ENCODE measurements at regions not wholly inside any gene's neighbourhood (a gene's known extent, or its start where the extent isn't known, plus 50 kb on each side); places are given as distances from the start of the nearest gene placed in this dataset.

- H3K4me1 ChIP-seq (ENCODE audit: control insufficient read depth, insufficient read depth, low read length), result no peaks in the 10 kb centered on the region
- no peak overlapping the region for H3K4me3 ChIP-seq
- no peak overlapping the region for H2AFZ ChIP-seq (ENCODE audit: control insufficient read depth, low read depth, low read length)
- ATAC-seq (peak; percentile 83), FAIRE-seq (no peak), DNase-seq (ENCODE audit: low read depth, low spot score) (no peak)
- H3K9ac ChIP-seq (ENCODE audit: control insufficient read depth, insufficient read depth, low read length), result no peak overlapping the region
- TF ChIP-seq ATF7 (IDR thresholded peaks at IDR 0.05; ENCODE audit: low read depth) (peak; percentile 73), JUNB (IDR thresholded peaks at IDR 0.05) (no peak), RELB (IDR thresholded peaks at IDR 0.05; ENCODE audit: low read depth) (0 out of 2 replicates have a peak, but pooled peaks have one; percentile 20), MEF2B (IDR thresholded peaks at IDR 0.05; ENCODE audit: partially characterized antibody, poor library complexity, severe bottlenecking) (peak; percentile 55), RAD21 (IDR thresholded peaks at IDR 0.05; ENCODE audit: insufficient read depth, low read depth, low read length) (no peak), FOXK2 (IDR thresholded peaks at IDR 0.05) (no peak), MEF2A (IDR thresholded peaks at IDR 0.05; ENCODE audit: insufficient read depth, low read depth, low read length) (0 out of 2 replicates have a peak, but pooled peaks have one; percentile 13), HDAC2 (IDR thresholded peaks at IDR 0.05) (no peak), MTA2 (IDR thresholded peaks at IDR 0.05; ENCODE audit: low read depth) (peak; percentile 63; the same call in 1 of the 2 replicates), NR2F1 (conservative IDR thresholded peaks at IDR 0.05) (no peak)
- TF ChIP-seq, protein P1, sequence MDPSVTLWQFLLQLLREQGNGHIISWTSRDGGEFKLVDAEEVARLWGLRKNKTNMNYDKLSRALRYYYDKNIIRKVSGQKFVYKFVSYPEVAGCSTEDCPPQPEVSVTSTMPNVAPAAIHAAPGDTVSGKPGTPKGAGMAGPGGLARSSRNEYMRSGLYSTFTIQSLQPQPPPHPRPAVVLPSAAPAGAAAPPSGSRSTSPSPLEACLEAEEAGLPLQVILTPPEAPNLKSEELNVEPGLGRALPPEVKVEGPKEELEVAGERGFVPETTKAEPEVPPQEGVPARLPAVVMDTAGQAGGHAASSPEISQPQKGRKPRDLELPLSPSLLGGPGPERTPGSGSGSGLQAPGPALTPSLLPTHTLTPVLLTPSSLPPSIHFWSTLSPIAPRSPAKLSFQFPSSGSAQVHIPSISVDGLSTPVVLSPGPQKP (IDR thresholded peaks at IDR 0.05; ENCODE audit: low read depth, low read length), result no peak
- no peaks in the 10 kb centered on the region for H3K9me3 ChIP-seq (replicated peaks; ENCODE audit: control insufficient read depth, insufficient read depth, low read length)
- RAD21 ChIA-PET (ENCODE audit: unreplicated experiment), result no interaction called here
- POLR2A ChIA-PET, result no interaction called here
- H3K79me2 ChIP-seq (ENCODE audit: control insufficient read depth, insufficient read depth, low read length), result no peaks in the 10 kb centered on the region
- in situ Hi-C loops (cut with MboI) (no loop called here), intact Hi-C loops (cut with micrococcal nuclease; ENCODE audit: unreplicated experiment) (no loop called here)
- no peaks in the 10 kb centered on the region for H4K20me1 ChIP-seq (ENCODE audit: control insufficient read depth, insufficient read depth)
- no peaks in the 10 kb centered on the region for H3K36me3 ChIP-seq (ENCODE audit: control insufficient read depth in 2 of 2, insufficient read depth in 2 of 2, low read length in 1 of 2)
- H3K27me3 ChIP-seq (replicated peaks in 1 of 2; ENCODE audit: control insufficient read depth in 2 of 2, insufficient read depth in 2 of 2, low read length in 1 of 2), result no peaks in the 10 kb centered on the region
- CTCF ChIA-PET, result no interaction called here
- H3K4me2 ChIP-seq (ENCODE audit: control insufficient read depth, insufficient read depth), result no peak overlapping the region
- no TSS peak for BruUV-seq (replicated peaks)
- H3K27ac ChIP-seq (ENCODE audit: control insufficient read depth, insufficient read depth), result no peak overlapping the region
- SMC1A ChIA-PET (ENCODE audit: uncharacterized antibody, unreplicated experiment), result no interaction called here
These were observed 1592.6 kb downstream of the GRIK2 start for GRCh38 chr6:102986086-102986485.
